T47D (cell line): ENCODE measurements at regions not wholly inside any gene's neighbourhood (a gene's known extent, or its start where the extent isn't known, plus 50 kb on each side); places are given as distances from the start of the nearest gene placed in this dataset.
"Not testable (repeated sequence)": the region's sequence is repeated elsewhere in the genome, so short reads cannot be mapped to it uniquely, and the experiment has no call there.

Source experiments
- DNase-seq, 2 experiments: peaks; one replicate each; pipeline versions ENCODE4 v3.0.0 to v3.0.0-alpha.2; 2011 to 2012; ENCODE audit warnings: low read depth in 1 of 2, low spot score in 1 of 2
- JUND ChIP-seq: IDR thresholded peaks from 2 replicates; pipeline ENCODE4 v1.6.1; 2012; ENCODE audit warnings: low read depth
- in situ Hi-C: cut with HindIII; loops from 2 replicates; pipeline ENCODE4 v1.10.0; 2016; ENCODE audit warnings: low sequenced_read_pairs, low pct_unique_long_range_greater_than_20kb

DNA sequence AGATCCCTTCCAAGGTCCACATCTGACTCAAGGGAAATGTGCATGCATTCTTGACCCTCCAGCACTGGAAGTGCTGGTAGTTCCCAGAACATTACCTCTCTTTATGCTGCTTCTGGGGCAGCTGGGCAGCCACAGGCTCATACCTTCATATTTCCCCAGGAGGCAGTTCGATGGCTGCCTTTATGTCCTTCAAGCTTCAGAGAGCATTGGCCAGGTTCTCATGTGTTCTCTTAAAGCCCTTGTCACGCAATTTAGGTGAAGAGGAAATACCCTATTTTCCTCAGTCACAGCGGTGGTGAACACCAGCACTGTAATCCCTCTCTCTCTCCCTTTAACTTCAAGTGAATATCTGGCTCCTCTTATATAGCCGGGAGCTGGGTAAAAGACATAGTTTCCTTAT lies 134.3 kb downstream of the MID1IP1 start:
- TF ChIP-seq JUND = no peak
- DNase-seq = no peak
- in situ Hi-C loops = no loop called here

- in situ Hi-C loops = no loop called here
- DNase-seq = peak in 1 of 2 experiments; percentile 9
- TF ChIP-seq JUND = no peak
These were observed 136.1 kb downstream of the MID1IP1 start for GRCh38 chrX:38937400-38937799.

- no peak for TF ChIP-seq JUND
- no peak for DNase-seq
- in situ Hi-C loops = no loop called here
These were observed 136.7 kb downstream of the MID1IP1 start for GRCh38 chrX:38937926-38938325.

DNA sequence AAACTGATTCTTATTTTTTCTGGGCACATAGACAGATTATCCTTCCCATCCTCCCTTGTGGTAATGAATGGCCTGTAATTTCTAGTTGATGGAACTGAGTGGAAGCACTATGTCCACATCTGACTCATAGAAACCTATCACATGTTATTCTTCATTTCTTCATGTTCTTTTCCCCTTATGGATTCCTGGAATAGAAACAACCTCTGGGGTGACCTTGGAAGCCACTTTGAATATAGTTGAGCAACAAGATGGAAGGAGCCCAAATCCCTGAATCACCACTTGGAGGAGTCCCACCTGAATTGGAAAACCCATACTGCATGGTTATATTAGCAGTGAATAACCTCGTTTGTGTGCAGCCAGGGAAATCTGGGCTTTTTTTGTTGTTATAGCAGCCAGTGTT lies 137.8 kb downstream of the MID1IP1 start:
- DNase-seq = no peak
- in situ Hi-C loops = no loop called here
- no peak for TF ChIP-seq JUND

DNA sequence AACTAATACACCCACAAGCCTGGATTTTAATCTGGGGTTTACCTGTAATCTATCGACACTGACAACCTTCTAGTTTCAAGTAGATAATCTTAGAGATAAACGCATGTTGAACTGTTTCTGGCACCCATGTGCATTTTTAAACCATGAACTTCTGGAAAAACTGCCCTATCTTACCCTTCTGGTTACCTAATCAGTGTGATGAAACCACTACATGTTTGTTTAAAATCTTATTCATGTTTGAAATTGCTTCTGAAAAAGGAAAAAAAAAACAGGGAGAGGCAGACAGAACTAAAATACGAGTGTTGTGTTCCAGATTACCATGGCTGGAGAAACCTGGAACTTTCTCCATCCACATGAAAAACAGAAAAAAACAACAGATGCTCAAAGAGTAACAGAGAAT lies 139.3 kb downstream of the MID1IP1 start:
- no peak for TF ChIP-seq JUND
- in situ Hi-C loops = no loop called here
- DNase-seq = no peak

DNA sequence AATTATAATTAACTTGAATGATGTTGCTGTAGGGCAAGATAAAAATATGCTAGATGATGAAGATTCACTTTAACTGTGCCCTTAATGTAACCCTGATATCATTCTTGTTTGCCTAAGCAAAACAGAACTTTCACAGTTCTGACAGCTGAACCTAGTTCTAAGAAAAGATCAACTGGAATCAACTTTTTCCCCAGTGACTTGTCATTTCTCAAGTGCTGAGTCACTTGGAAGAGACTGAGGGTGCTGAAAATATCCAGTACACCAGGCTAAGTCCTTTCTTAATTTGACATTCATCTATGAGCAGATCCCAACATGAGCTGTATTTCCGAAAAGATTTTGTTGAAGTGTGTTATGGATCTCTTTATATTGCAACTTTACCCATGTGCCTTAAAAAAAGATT lies 140.4 kb downstream of the MID1IP1 start:
- in situ Hi-C loops = no loop called here

DNA sequence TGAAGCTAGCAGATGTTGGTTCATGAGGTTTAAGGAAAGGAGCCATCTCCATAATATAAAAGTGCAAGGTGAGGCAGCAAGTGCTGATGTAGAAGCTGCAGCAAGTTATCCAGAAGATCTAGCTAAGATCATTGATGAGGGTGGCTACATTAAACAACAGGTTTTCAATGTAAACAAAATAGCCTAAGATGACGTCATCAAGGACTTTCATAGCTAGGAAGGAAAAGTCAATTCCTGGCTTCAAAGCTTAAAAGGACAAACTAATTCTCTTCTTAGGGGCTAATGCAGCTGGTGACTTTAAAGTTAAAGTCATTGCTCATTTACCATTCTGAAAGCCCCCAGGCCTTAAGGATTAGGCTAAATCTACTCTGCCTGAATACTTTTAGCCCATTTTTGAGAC lies 141.9 kb downstream of the MID1IP1 start:
- in situ Hi-C loops = no loop called here
- DNase-seq = no peak
- no peak for TF ChIP-seq JUND

More for the DNA sequence above, 140.4 kb downstream of the MID1IP1 start:
- no peak for DNase-seq
- no peak for TF ChIP-seq JUND

GRCh38 chrX:38948046-38948445 lies 146.8 kb downstream of the MID1IP1 start:
- no peak for DNase-seq
- no peak for TF ChIP-seq JUND
- in situ Hi-C loops = no loop called here

GRCh38 chrX:38954520-38954919 lies 153.3 kb downstream of the MID1IP1 start:
- no peak for TF ChIP-seq JUND
- DNase-seq = no peak
- in situ Hi-C loops = no loop called here

DNA sequence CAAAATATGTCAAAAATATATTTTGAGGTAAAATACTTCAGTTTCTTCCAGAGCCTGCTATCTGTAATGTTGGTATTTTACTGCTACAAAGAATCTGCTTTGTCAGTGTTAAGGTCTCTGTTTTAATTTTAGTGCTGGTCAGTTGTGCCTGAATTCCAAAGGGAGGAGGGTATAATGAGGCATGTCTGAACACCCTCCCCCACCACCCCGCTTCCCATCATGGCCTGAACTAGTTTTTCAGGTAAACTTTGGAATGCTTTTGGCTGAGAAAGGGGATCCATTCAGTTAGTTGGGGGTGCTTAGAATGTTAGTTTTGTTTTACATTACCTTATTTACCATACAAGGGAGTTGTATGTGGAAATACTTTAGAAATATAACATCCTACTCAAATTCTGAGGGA lies 158.5 kb downstream of the MID1IP1 start:
- no peak for TF ChIP-seq JUND
- in situ Hi-C loops = no loop called here
- peak in 1 of 2 experiments; percentile 46 for DNase-seq

DNA sequence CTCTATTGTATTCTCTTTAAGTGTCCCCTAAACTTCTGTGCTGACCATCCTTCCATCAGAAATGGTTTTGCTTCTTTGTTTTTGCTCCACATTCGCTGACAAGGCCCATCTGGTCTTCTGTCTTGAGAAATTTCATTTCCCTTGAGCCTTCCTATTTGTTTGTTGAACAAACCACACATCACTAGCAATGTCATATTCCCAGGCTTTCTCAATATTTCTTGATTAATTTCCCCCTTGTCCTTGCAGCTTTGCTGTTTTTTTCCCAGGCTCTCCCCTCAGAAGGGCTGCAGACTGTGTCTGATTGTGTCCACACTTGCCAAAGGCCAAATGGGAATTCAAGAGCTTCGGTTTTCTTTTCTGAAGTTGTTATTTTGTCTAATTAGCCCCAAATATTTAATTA lies 158.9 kb downstream of the MID1IP1 start:
- DNase-seq = no peak
- in situ Hi-C loops = no loop called here

DNA sequence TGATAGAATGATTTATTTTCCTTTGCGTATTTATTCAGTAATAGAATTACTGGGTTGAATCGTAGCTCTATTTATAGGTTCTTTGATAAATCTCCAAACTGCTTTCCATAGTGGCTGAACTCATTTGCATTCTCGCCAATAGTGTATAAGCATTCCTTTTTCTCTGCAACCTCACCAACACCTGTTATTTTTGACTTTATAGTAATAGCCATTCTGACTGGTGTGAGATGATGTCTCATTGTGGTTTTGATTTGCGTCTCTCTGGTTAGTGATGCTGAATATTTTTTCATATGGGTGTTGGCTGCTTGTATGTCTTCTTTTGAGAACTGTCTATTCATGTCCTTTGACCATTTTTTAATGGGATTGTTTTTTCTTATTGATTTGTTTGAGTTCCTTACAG lies 160.7 kb downstream of the MID1IP1 start:
- no peak for DNase-seq
- TF ChIP-seq JUND = no peak
- in situ Hi-C loops = no loop called here

More for the DNA sequence above, 158.9 kb downstream of the MID1IP1 start:
- no peak for TF ChIP-seq JUND

GRCh38 chrX:38963244-38963643 lies 162.0 kb downstream of the MID1IP1 start:
- DNase-seq, in situ Hi-C loops: not testable (repeated sequence)

DNA sequence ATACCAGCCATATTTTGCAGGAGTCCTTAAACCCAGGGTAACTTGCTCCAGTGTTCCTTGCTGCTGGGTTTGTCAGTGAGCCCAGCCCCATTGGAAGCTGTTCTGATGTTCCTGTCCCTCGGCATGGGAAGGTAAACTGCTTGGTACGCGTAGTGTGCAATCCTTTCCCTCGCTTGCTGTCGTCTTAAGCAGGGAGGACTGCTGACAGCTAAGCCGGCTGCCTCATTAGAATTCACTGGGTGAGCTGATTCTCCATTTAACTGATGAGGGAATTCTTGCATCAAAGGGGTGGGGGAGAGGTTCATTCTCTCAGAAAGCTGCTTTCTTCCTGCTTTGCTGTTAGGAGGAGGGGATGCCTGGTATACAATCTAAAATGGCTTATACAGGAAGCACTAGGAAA lies 164.6 kb downstream of the MID1IP1 start:
- in situ Hi-C loops = no loop called here
- no peak for DNase-seq
- TF ChIP-seq JUND = no peak
